ENCODE measurements at regions not wholly inside any gene's neighbourhood (a gene's known extent, or its start where the extent isn't known, plus 50 kb on each side); places are given as distances from the start of the nearest gene placed in this dataset.

- no peak for DNase-seq (ENCODE audit: low read depth in 3 of 3)
These were observed 74.1 kb upstream of the TMEM164 start for GRCh38 chrX:109928596-109929335.

GRCh38 chrX:109931677-109932076 lies 71.2 kb upstream of the TMEM164 start:
- DNase-seq (ENCODE audit: low read depth in 3 of 3) = no peak

- no peak for DNase-seq (ENCODE audit: low read depth in 3 of 3)
These were observed 68.5 kb upstream of the TMEM164 start for GRCh38 chrX:109934434-109934833.

GRCh38 chrX:109934935-109935334 lies 68.0 kb upstream of the TMEM164 start:
- no peak for DNase-seq (ENCODE audit: low read depth in 3 of 3)

- DNase-seq (ENCODE audit: low read depth in 3 of 3) = no peak
These were observed 66.8 kb upstream of the TMEM164 start for GRCh38 chrX:109936114-109936513.

GRCh38 chrX:109936598-109936997 lies 66.3 kb upstream of the TMEM164 start:
- no peak for DNase-seq (ENCODE audit: low read depth in 3 of 3)

GRCh38 chrX:109939498-109939897 lies 63.4 kb upstream of the TMEM164 start:
- no peak for DNase-seq (ENCODE audit: low read depth in 3 of 3)

GRCh38 chrX:109940411-109940810 lies 62.5 kb upstream of the TMEM164 start:
- no peak for DNase-seq (ENCODE audit: low read depth in 3 of 3)

GRCh38 chrX:109943092-109943739 lies 59.7 kb upstream of the TMEM164 start:
- no peak for DNase-seq (ENCODE audit: low read depth in 3 of 3)

GRCh38 chrX:109943740-109944092 lies 59.2 kb upstream of the TMEM164 start:
- DNase-seq (ENCODE audit: low read depth in 3 of 3) = no peak

GRCh38 chrX:109952050-109952449 lies 50.9 kb upstream of the TMEM164 start:
- no peak for DNase-seq (ENCODE audit: low read depth in 3 of 3)

GRCh38 chrX:109952985-109953905 lies 49.7 kb upstream of the TMEM164 start:
- DNase-seq (ENCODE audit: low read depth in 3 of 3) = no peak
